ENCODE measurements at regions not wholly inside any gene's neighbourhood (a gene's known extent, or its start where the extent isn't known, plus 50 kb on each side); places are given as distances from the start of the nearest gene placed in this dataset.

- Histone ChIP-seq H3K27me3 (ENCODE audit: control insufficient read depth, insufficient read depth) (no peaks in the 10 kb centered on the region), H3K9me3 (ENCODE audit: control insufficient read depth, low read length) (no peaks in the 10 kb centered on the region), H3K4me1 (ENCODE audit: control insufficient read depth, insufficient read depth, low read length) (no peaks in the 10 kb centered on the region), H3K27ac (ENCODE audit: low read length) (no peak overlapping the region), H3K4me3 (ENCODE audit: low read length) (no peak overlapping the region)
- DNase-seq (no peak), ATAC-seq (no peak)
- intact Hi-C loops (cut with DNase I): no loop called here
These were observed 1218.4 kb upstream of the PRMT6 start for GRCh38 chr1:105838071-105838470.

- WGBS: 93% methylated on average over 2 of the region's 2 CpGs
- ATAC-seq: no peak
These were observed 1190.9 kb upstream of the PRMT6 start for GRCh38 chr1:105865546-105865945.

GRCh38 chr1:105872817-105873216, 1183.7 kb upstream of the PRMT6 start:
- WGBS: 29% methylated on average over 1 of the region's 1 CpG
- no peak for DNase-seq

More at GRCh38 chr1:105865546-105865945, 1190.9 kb upstream of the PRMT6 start:
- Histone ChIP-seq H3K4me3 (ENCODE audit: low read length) (no peak overlapping the region), H3K27me3 (ENCODE audit: control insufficient read depth, insufficient read depth) (no peaks in the 10 kb centered on the region), H3K9me3 (ENCODE audit: control insufficient read depth, low read length) (no peaks in the 10 kb centered on the region), H3K27ac (ENCODE audit: low read length) (no peak overlapping the region), H3K4me1 (ENCODE audit: control insufficient read depth, insufficient read depth, low read length) (no peaks in the 10 kb centered on the region)
- intact Hi-C loops (cut with DNase I): no loop called here
- no peak for DNase-seq

GRCh38 chr1:105874621-105875020, 1181.9 kb upstream of the PRMT6 start:
- DNase-seq (no peak), ATAC-seq (no peak)
- Histone ChIP-seq H3K4me3 (ENCODE audit: low read length) (no peak overlapping the region), H3K27ac (ENCODE audit: low read length) (no peak overlapping the region), H3K9me3 (ENCODE audit: control insufficient read depth, low read length) (no peaks in the 10 kb centered on the region), H3K4me1 (ENCODE audit: control insufficient read depth, insufficient read depth, low read length) (no peaks in the 10 kb centered on the region), H3K27me3 (ENCODE audit: control insufficient read depth, insufficient read depth) (no peaks in the 10 kb centered on the region)
- intact Hi-C loops (cut with DNase I): no loop called here

More at GRCh38 chr1:105872817-105873216, 1183.7 kb upstream of the PRMT6 start:
- H3K4me1 ChIP-seq (ENCODE audit: control insufficient read depth, insufficient read depth, low read length): no peaks in the 10 kb centered on the region
- no peak overlapping the region for H3K27ac ChIP-seq (ENCODE audit: low read length)
- intact Hi-C loops (cut with DNase I): no loop called here
- no peak overlapping the region for H3K4me3 ChIP-seq (ENCODE audit: low read length)
- H3K9me3 ChIP-seq (ENCODE audit: control insufficient read depth, low read length): no peaks in the 10 kb centered on the region
- ATAC-seq: no peak
- no peaks in the 10 kb centered on the region for H3K27me3 ChIP-seq (ENCODE audit: control insufficient read depth, insufficient read depth)

- ATAC-seq (no peak), DNase-seq (no peak)
- intact Hi-C loops (cut with DNase I): no loop called here
- Histone ChIP-seq H3K4me3 (ENCODE audit: low read length) (no peak overlapping the region), H3K9me3 (ENCODE audit: control insufficient read depth, low read length) (no peaks in the 10 kb centered on the region), H3K27ac (ENCODE audit: low read length) (no peak overlapping the region), H3K27me3 (ENCODE audit: control insufficient read depth, insufficient read depth) (no peaks in the 10 kb centered on the region), H3K4me1 (ENCODE audit: control insufficient read depth, insufficient read depth, low read length) (no peaks in the 10 kb centered on the region)
These were observed 1170.2 kb upstream of the PRMT6 start for GRCh38 chr1:105886309-105886708.

GRCh38 chr1:105891308-105891707, 1165.2 kb upstream of the PRMT6 start:
- WGBS: 83% methylated on average over 13 of the region's 13 CpGs
- Histone ChIP-seq H3K27ac (ENCODE audit: low read length) (no peak overlapping the region), H3K27me3 (ENCODE audit: control insufficient read depth, insufficient read depth) (no peaks in the 10 kb centered on the region), H3K4me3 (ENCODE audit: low read length) (no peak overlapping the region), H3K9me3 (ENCODE audit: control insufficient read depth, low read length) (no peaks in the 10 kb centered on the region), H3K4me1 (ENCODE audit: control insufficient read depth, insufficient read depth, low read length) (no peaks in the 10 kb centered on the region)
- intact Hi-C loops (cut with DNase I): no loop called here
- ATAC-seq: no peak
- no peak for DNase-seq

GRCh38 chr1:105894006-105894405, 1162.5 kb upstream of the PRMT6 start:
- Histone ChIP-seq H3K27me3 (ENCODE audit: control insufficient read depth, insufficient read depth) (no peaks in the 10 kb centered on the region), H3K4me3 (ENCODE audit: low read length) (no peak overlapping the region), H3K4me1 (ENCODE audit: control insufficient read depth, insufficient read depth, low read length) (no peaks in the 10 kb centered on the region), H3K9me3 (ENCODE audit: control insufficient read depth, low read length) (no peaks in the 10 kb centered on the region), H3K27ac (ENCODE audit: low read length) (no peak overlapping the region)
- no peak for ATAC-seq
- intact Hi-C loops (cut with DNase I): no loop called here
- WGBS: 58% methylated on average over 1 of the region's 1 CpG
- DNase-seq: no peak

- no peaks in the 10 kb centered on the region for H3K4me1 ChIP-seq (ENCODE audit: control insufficient read depth, insufficient read depth, low read length)
These were observed 1146.7 kb upstream of the PRMT6 start for GRCh38 chr1:105909811-105910210.

GRCh38 chr1:105914403-105914802, 1142.1 kb upstream of the PRMT6 start:
- intact Hi-C loops (cut with DNase I): no loop called here

More at GRCh38 chr1:105909811-105910210, 1146.7 kb upstream of the PRMT6 start:
- DNase-seq (no peak), ATAC-seq (no peak)
- Histone ChIP-seq H3K27ac (ENCODE audit: low read length) (no peak overlapping the region), H3K27me3 (ENCODE audit: control insufficient read depth, insufficient read depth) (no peaks in the 10 kb centered on the region), H3K9me3 (ENCODE audit: control insufficient read depth, low read length) (no peaks in the 10 kb centered on the region), H3K4me3 (ENCODE audit: low read length) (no peak overlapping the region)
- 46% methylated on average over 2 of the region's 2 CpGs for WGBS
- intact Hi-C loops (cut with DNase I): no loop called here

GRCh38 chr1:105934806-105935205, 1121.7 kb upstream of the PRMT6 start:
- Histone ChIP-seq H3K9me3 (ENCODE audit: control insufficient read depth, low read length) (no peaks in the 10 kb centered on the region), H3K4me1 (ENCODE audit: control insufficient read depth, insufficient read depth, low read length) (no peaks in the 10 kb centered on the region), H3K27ac (ENCODE audit: low read length) (no peak overlapping the region), H3K4me3 (ENCODE audit: low read length) (no peak overlapping the region), H3K27me3 (ENCODE audit: control insufficient read depth, insufficient read depth) (no peaks in the 10 kb centered on the region)
- intact Hi-C loops (cut with DNase I): no loop called here
- no peak for ATAC-seq
- DNase-seq: no peak
- 19% methylated on average over 1 of the region's 1 CpG for WGBS

More at GRCh38 chr1:105914403-105914802, 1142.1 kb upstream of the PRMT6 start:
- H3K4me1 ChIP-seq (ENCODE audit: control insufficient read depth, insufficient read depth, low read length): no peaks in the 10 kb centered on the region
- no peaks in the 10 kb centered on the region for H3K9me3 ChIP-seq (ENCODE audit: control insufficient read depth, low read length)
- no peak overlapping the region for H3K4me3 ChIP-seq (ENCODE audit: low read length)
- H3K27me3 ChIP-seq (ENCODE audit: control insufficient read depth, insufficient read depth): no peaks in the 10 kb centered on the region
- no peak overlapping the region for H3K27ac ChIP-seq (ENCODE audit: low read length)
- ATAC-seq (no peak), DNase-seq (no peak)
- WGBS: 79% methylated on average over 5 of the region's 5 CpGs

- intact Hi-C loops (cut with DNase I): no loop called here
- Histone ChIP-seq H3K27me3 (ENCODE audit: control insufficient read depth, insufficient read depth) (no peaks in the 10 kb centered on the region), H3K4me3 (ENCODE audit: low read length) (no peak overlapping the region), H3K9me3 (ENCODE audit: control insufficient read depth, low read length) (no peaks in the 10 kb centered on the region), H3K27ac (ENCODE audit: low read length) (no peak overlapping the region), H3K4me1 (ENCODE audit: control insufficient read depth, insufficient read depth, low read length) (no peaks in the 10 kb centered on the region)
- DNase-seq: no peak
- ATAC-seq: no peak
- 79% methylated on average over 4 of the region's 4 CpGs for WGBS
These were observed 1091.6 kb upstream of the PRMT6 start for GRCh38 chr1:105964879-105965278.

GRCh38 chr1:105997516-105997915, 1059.0 kb upstream of the PRMT6 start:
- intact Hi-C loops (cut with DNase I): no loop called here
- no peaks in the 10 kb centered on the region for H3K9me3 ChIP-seq (ENCODE audit: control insufficient read depth, low read length)
- H3K27ac ChIP-seq (ENCODE audit: low read length): no peak overlapping the region
- DNase-seq (no peak), ATAC-seq (no peak)
- H3K27me3 ChIP-seq (ENCODE audit: control insufficient read depth, insufficient read depth): no peaks in the 10 kb centered on the region
- H3K4me1 ChIP-seq (ENCODE audit: control insufficient read depth, insufficient read depth, low read length): no peaks in the 10 kb centered on the region
- H3K4me3 ChIP-seq (ENCODE audit: low read length): no peak overlapping the region
- 82% methylated on average over 6 of the region's 6 CpGs for WGBS
